Keratinocyte (primary cell): ENCODE measurements at regions not wholly inside any gene's neighbourhood (a gene's known extent, or its start where the extent isn't known, plus 50 kb on each side); places are given as distances from the start of the nearest gene placed in this dataset.
"Not testable (repeated sequence)": the region's sequence is repeated elsewhere in the genome, so short reads cannot be mapped to it uniquely, and the experiment has no call there.

Source experiments
- DNase-seq: peaks from one replicate; pipeline ENCODE4 v3.0.0-alpha.2; 2011; ENCODE audit warnings: low read depth, missing footprints, low spot score
- FAIRE-seq: peaks from 2 replicates; lab custom pipeline; 2011; peaks lifted over from hg19 to GRCh38; lab: Jason Lieb, UNC
- H2AFZ ChIP-seq: 2 replicates; pipeline ENCODE4 v1.6.0; 2012; ENCODE audit warnings: low read length, control low read depth, inconsistent platforms; ENCODE audit not compliant: control insufficient read depth
- H3K27ac ChIP-seq: 2 replicates; pipeline ENCODE4 v1.5.1; 2011; ENCODE audit warnings: low read length; ENCODE audit not compliant: control insufficient read depth, insufficient read depth
- H3K27me3 ChIP-seq: 3 replicates; pipeline ENCODE4 v1.6.0; 2011; ENCODE audit warnings: low read length; ENCODE audit not compliant: control insufficient read depth, insufficient read depth; ENCODE audit errors: extremely low read depth
- H3K36me3 ChIP-seq, 2 experiments: 2 replicates in 1 of 2; 3 replicates in 1 of 2; pipeline ENCODE4 v1.5.1; 2011; ENCODE audit warnings: low read length in 2 of 2, mild to moderate bottlenecking in 1 of 2; ENCODE audit not compliant: control insufficient read depth in 2 of 2, insufficient read depth in 2 of 2; ENCODE audit errors: extremely low read depth in 1 of 2
- H3K4me1 ChIP-seq: 3 replicates; pipeline ENCODE4 v1.5.1; 2011; ENCODE audit warnings: low read length; ENCODE audit not compliant: control insufficient read depth, insufficient read depth; ENCODE audit errors: extremely low read depth
- H3K4me2 ChIP-seq: 3 replicates; pipeline ENCODE4 v1.6.0; 2011; ENCODE audit warnings: low read depth, low read length; ENCODE audit not compliant: control insufficient read depth, insufficient read depth; ENCODE audit errors: extremely low read depth
- H3K4me3 ChIP-seq, 3 experiments: fragments of 200-600 bp in 1 of 3; sonication (generic) in 1 of 3; 2 replicates in 2 of 3; 3 replicates in 1 of 3; pipeline ENCODE4 v1.5.1; 2011 to 2016; ENCODE audit warnings: low read length in 3 of 3, mild to moderate bottlenecking in 3 of 3, control low read depth in 2 of 3, inconsistent platforms in 1 of 3, low read depth in 1 of 3, mixed read lengths in 1 of 3, mixed run types in 1 of 3, moderate library complexity in 1 of 3; ENCODE audit not compliant: control insufficient read depth in 2 of 3, insufficient read depth in 2 of 3; ENCODE audit errors: extremely low read depth in 1 of 3
- H3K79me2 ChIP-seq: 2 replicates; pipeline ENCODE4 v1.6.0; 2012; ENCODE audit warnings: low read length; ENCODE audit not compliant: control insufficient read depth, insufficient read depth
- H3K9ac ChIP-seq: 3 replicates; pipeline ENCODE4 v1.6.0; 2011; ENCODE audit warnings: low read length; ENCODE audit not compliant: control insufficient read depth, insufficient read depth; ENCODE audit errors: extremely low read depth
- H3K9me1 ChIP-seq: 3 replicates; pipeline ENCODE4 v1.6.0; 2011; ENCODE audit warnings: low read length; ENCODE audit not compliant: control insufficient read depth, insufficient read depth; ENCODE audit errors: extremely low read depth
- H3K9me3 ChIP-seq: 2 replicates; pipeline ENCODE4 v1.5.1; 2012; ENCODE audit warnings: low read depth, low read length; ENCODE audit not compliant: control insufficient read depth
- H4K20me1 ChIP-seq: 3 replicates; pipeline ENCODE4 v1.6.0; 2011; ENCODE audit warnings: low read length; ENCODE audit not compliant: control insufficient read depth, insufficient read depth; ENCODE audit errors: extremely low read depth
- EZH2 ChIP-seq: IDR thresholded peaks from one replicate; pipeline ENCODE4 v1.6.1; 2012; ENCODE audit warnings: inconsistent platforms, mild to moderate bottlenecking, low read length, moderate library complexity
- dilution Hi-C: fragments of 300-500 bp; cut with MboI; formaldehyde crosslinking; loops from one replicate; pipeline ENCODE4 v1.7.0; 2020; ENCODE audit warnings: low sequenced_read_pairs; ENCODE audit not compliant: extremely low pct_ligation_motif_present
- TF ChIP-seq, protein P1 (sequence below), 3 experiments: IDR thresholded peaks in 1 of 3; conservative IDR thresholded peaks in 1 of 3; optimal IDR thresholded peaks in 1 of 3; 2 replicates in 2 of 3; 3 replicates in 1 of 3; pipeline versions ENCODE3 to v1.5.1; 2011; ENCODE audit warnings: low read length in 3 of 3, mild to moderate bottlenecking in 3 of 3, moderate library complexity in 2 of 3, control low read depth in 1 of 3, inconsistent platforms in 1 of 3; ENCODE audit not compliant: insufficient read depth in 2 of 3; ENCODE audit errors: extremely low read depth in 1 of 3

DNA sequence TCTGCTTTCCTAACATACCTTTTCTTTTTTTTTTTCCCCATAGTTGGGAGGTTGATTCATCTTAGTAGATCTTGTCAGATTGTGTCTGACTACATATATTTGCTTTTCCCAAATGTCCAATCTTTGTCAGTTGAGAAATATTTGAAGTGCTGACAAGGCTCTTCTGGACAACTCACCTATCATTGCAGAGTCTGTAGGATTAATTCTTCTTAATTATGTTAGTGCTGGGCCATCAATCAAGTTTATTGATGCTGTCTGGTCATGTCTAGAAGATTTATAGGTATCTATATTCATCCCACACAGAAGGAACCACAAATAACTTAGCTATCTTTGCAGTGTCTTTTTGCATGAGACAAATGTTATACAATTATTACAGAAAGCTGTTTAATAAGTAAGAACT is 310.6 kb downstream of the ACTR3B start:
- H4K20me1 ChIP-seq, result no peaks in the 10 kb centered on the region
- H3K9me3 ChIP-seq, result no peaks in the 10 kb centered on the region
- H3K9me1 ChIP-seq, result no peaks in the 10 kb centered on the region
- H3K9ac ChIP-seq, result no peak overlapping the region
- no peaks in the 10 kb centered on the region for H3K27me3 ChIP-seq
- no peak overlapping the region for H3K4me3 ChIP-seq
- no peaks in the 10 kb centered on the region for H3K36me3 ChIP-seq
- TF ChIP-seq EZH2, result no peak
- TF ChIP-seq, protein P1, sequence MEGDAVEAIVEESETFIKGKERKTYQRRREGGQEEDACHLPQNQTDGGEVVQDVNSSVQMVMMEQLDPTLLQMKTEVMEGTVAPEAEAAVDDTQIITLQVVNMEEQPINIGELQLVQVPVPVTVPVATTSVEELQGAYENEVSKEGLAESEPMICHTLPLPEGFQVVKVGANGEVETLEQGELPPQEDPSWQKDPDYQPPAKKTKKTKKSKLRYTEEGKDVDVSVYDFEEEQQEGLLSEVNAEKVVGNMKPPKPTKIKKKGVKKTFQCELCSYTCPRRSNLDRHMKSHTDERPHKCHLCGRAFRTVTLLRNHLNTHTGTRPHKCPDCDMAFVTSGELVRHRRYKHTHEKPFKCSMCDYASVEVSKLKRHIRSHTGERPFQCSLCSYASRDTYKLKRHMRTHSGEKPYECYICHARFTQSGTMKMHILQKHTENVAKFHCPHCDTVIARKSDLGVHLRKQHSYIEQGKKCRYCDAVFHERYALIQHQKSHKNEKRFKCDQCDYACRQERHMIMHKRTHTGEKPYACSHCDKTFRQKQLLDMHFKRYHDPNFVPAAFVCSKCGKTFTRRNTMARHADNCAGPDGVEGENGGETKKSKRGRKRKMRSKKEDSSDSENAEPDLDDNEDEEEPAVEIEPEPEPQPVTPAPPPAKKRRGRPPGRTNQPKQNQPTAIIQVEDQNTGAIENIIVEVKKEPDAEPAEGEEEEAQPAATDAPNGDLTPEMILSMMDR (optimal IDR thresholded peaks at IDR 0.05 in 1 of 3, IDR thresholded peaks at IDR 0.05 in 1 of 3, conservative IDR thresholded peaks at IDR 0.05 in 1 of 3; ENCODE audit: extremely low read depth in 1 of 3, insufficient read depth in 2 of 3, low read length in 3 of 3), result no peak
- no peak for DNase-seq
- no peak overlapping the region for H2AFZ ChIP-seq
- H3K4me1 ChIP-seq, result no peaks in the 10 kb centered on the region
- H3K4me2 ChIP-seq, result no peak overlapping the region
- dilution Hi-C loops, result no loop called here
- FAIRE-seq, result no peak
- no peaks in the 10 kb centered on the region for H3K79me2 ChIP-seq
- H3K27ac ChIP-seq, result no peak overlapping the region

DNA sequence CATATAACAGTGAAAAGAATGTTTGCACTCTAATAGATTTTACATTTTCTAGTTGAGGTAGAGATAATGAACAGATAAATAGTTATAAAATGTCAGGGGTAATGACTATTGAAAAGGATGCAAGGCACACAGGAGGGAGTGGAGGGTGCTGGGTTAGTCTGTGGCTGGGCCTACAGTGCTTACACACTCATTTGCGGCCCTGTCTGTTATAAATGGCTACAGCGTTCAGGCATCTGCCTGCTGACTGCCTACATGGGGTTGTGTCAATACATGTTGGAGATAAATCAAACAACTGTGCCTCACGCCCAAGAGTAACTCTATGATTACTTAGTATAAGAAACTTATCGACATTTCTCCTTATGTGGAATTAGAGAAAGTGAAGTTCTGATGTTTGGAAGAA is 313.3 kb downstream of the ACTR3B start:
- H3K27me3 ChIP-seq, result no peaks in the 10 kb centered on the region
- H3K36me3 ChIP-seq, result no peaks in the 10 kb centered on the region
- H3K9me1 ChIP-seq, result no peaks in the 10 kb centered on the region
- dilution Hi-C loops, result no loop called here
- H4K20me1 ChIP-seq, result no peaks in the 10 kb centered on the region
- TF ChIP-seq EZH2, result no peak
- TF ChIP-seq, protein P1 (optimal IDR thresholded peaks at IDR 0.05 in 1 of 3, IDR thresholded peaks at IDR 0.05 in 1 of 3, conservative IDR thresholded peaks at IDR 0.05 in 1 of 3; ENCODE audit: extremely low read depth in 1 of 3, insufficient read depth in 2 of 3, low read length in 3 of 3), result no peak
- no peaks in the 10 kb centered on the region for H3K9me3 ChIP-seq
- DNase-seq, result no peak
- no peaks in the 10 kb centered on the region for H3K4me1 ChIP-seq
- no peak overlapping the region for H3K27ac ChIP-seq
- H3K4me2 ChIP-seq, result no peak overlapping the region
- no peak overlapping the region for H3K4me3 ChIP-seq
- no peaks in the 10 kb centered on the region for H3K79me2 ChIP-seq
- H3K9ac ChIP-seq, result no peak overlapping the region
- H2AFZ ChIP-seq, result no peak overlapping the region
- FAIRE-seq, result no peak

DNA sequence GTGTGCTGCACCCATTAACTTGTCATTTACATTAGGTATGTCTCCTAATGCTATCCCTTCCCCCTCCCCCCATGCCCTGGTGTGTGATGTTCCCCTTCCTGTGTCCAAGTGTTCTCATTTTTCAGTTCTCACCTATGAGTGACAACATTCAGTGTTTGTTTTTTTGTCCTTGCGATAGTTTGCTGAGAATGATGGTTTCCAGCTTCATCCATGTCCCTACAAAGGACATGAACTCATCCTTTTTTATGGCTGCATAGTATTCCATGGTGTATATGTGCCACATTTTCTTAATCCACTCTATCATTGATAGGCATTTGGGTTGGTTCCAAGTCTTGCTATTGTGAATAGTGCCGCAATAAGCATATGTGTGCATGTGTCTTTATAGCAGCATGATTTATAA is 316.7 kb downstream of the ACTR3B start:
- H3K4me1 ChIP-seq, H2AFZ ChIP-seq, H4K20me1 ChIP-seq, H3K27me3 ChIP-seq, H3K79me2 ChIP-seq, H3K4me3 ChIP-seq, H3K27ac ChIP-seq, H3K36me3 ChIP-seq, H3K9ac ChIP-seq, dilution Hi-C loops, FAIRE-seq, H3K4me2 ChIP-seq, H3K9me3 ChIP-seq, H3K9me1 ChIP-seq, DNase-seq: not testable (repeated sequence)
